SK-N-MC (cell line): ENCODE measurements at regions not wholly inside any gene's neighbourhood (a gene's known extent, or its start where the extent isn't known, plus 50 kb on each side); places are given as distances from the start of the nearest gene placed in this dataset.
A peak's percentile ranks its signal among the peaks of the same experiment; 100 is the strongest.

Experiments
- DNase-seq: peaks from one replicate; pipeline ENCODE4 v3.0.0-alpha.2; 2011; ENCODE audit warnings: low read depth, low spot score
- H3K27ac ChIP-seq: fragments of 200-600 bp; sonication (generic); 2 replicates; pipeline ENCODE4 v1.5.1; 2016; ENCODE audit warnings: mixed run types
- H3K36me3 ChIP-seq: fragments of 200-600 bp; sonication (generic); 2 replicates; pipeline ENCODE4 v1.6.1; 2017; ENCODE audit warnings: antibody characterized with exemption, low read length, mixed read lengths; ENCODE audit not compliant: insufficient read depth
- H3K4me3 ChIP-seq: fragments of 200-600 bp; sonication (generic); 2 replicates; pipeline ENCODE4 v1.5.1; 2016
- H3K9ac ChIP-seq: fragments of 200-600 bp; sonication (generic); 2 replicates; pipeline ENCODE4 v1.8.0; 2017; ENCODE audit warnings: mixed run types, mixed read lengths; ENCODE audit not compliant: insufficient read length
- H3K9me3 ChIP-seq: fragments of 200-600 bp; sonication (generic); 2 replicates; pipeline ENCODE4 v1.6.1; 2017; ENCODE audit warnings: low read depth, mild to moderate bottlenecking, antibody characterized with exemption, low read length, moderate library complexity, mixed read lengths
- EZH2 ChIP-seq: fragments of 200-600 bp; sonication (generic); IDR thresholded peaks from one replicate; pipeline ENCODE4 v1.6.1; 2017; ENCODE audit warnings: antibody characterized with exemption
- FOXP2 ChIP-seq: optimal IDR thresholded peaks from 2 replicates; pipeline ENCODE3; 2011; ENCODE audit warnings: mild to moderate bottlenecking, moderate library complexity; ENCODE audit not compliant: insufficient read depth; ENCODE audit errors: extremely low read length, control extremely low read depth
- POLR2AphosphoS5 ChIP-seq: IDR thresholded peaks from 2 replicates; pipeline ENCODE4 v1.6.1; 2012; ENCODE audit warnings: mild to moderate bottlenecking, low read depth, low read length, borderline replicate concordance

DNA sequence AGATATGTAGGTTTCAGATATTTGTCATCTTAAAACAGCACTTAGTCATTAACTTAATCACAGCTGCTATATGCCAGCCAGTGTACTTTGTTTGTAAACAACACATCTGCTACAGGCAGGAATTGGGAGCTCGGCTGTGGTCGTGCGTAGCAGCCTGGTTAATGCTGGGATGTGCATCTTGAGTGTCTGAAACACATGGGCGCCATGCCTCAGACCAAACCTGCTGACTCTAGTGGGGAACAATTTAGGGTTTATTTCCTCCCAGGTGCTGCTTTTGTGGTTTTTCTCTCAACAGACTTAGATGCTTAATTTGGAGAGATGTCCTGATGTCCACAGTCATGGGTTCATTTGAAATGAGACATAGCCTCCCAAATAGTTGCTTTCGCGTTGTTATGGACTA, 238.5 kb upstream of the TMTC4 start:
- H3K9ac ChIP-seq, result no peak overlapping the region
- H3K36me3 ChIP-seq, result no peaks in the 10 kb centered on the region
- TF ChIP-seq POLR2AphosphoS5, result no peak
- DNase-seq, result no peak
- H3K9me3 ChIP-seq, result 0 out of 2 replicates have a peak, but pooled peaks cover 5% of the 10 kb centered on the region
- no peak overlapping the region for H3K4me3 ChIP-seq
- no peak overlapping the region for H3K27ac ChIP-seq

GRCh38 chr13:100904293-100904976, 229.8 kb upstream of the TMTC4 start:
- H3K36me3 ChIP-seq, result no peaks in the 10 kb centered on the region
- TF ChIP-seq EZH2 (no peak), FOXP2 (no peak), POLR2AphosphoS5 (no peak)
- H3K9me3 ChIP-seq, result no peaks in the 10 kb centered on the region
- H3K27ac ChIP-seq, result no peak overlapping the region
- no peak overlapping the region for H3K4me3 ChIP-seq
- DNase-seq, result no peak
- no peak overlapping the region for H3K9ac ChIP-seq

DNA sequence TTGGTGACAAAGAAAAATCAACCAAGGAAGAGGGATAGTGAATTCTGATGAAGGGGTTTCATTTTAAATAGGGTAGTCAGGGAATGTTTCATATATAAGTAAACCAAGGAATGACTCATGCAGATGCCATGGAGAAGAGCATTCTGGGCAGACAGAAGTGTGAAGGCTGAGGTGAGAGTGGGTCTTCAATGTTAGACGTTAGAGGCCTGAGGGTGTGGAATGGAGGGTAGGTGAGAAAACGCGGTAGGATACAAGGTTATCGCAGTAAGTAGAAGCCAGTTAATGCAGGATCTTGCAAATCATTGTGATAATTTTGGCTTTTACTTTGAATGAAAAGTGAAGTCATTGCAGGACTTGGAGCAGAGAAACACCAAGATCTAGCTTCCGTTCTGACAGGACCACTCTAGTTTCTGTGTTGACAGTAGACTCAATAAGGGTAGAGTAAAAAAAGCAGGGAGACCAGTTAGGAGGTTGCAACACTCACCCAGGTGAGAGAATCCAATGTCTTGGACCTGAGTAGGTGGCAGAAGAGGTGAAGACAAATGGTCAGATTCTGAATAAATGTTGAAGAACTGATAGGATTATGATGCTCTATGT, 225.2 kb upstream of the TMTC4 start:
- no peak overlapping the region for H3K4me3 ChIP-seq
- H3K9me3 ChIP-seq, result no peaks in the 10 kb centered on the region
- H3K36me3 ChIP-seq, result no peaks in the 10 kb centered on the region
- TF ChIP-seq EZH2 (no peak), POLR2AphosphoS5 (no peak), FOXP2 (no peak)
- no peak for DNase-seq
- no peak overlapping the region for H3K9ac ChIP-seq
- no peak overlapping the region for H3K27ac ChIP-seq

DNA sequence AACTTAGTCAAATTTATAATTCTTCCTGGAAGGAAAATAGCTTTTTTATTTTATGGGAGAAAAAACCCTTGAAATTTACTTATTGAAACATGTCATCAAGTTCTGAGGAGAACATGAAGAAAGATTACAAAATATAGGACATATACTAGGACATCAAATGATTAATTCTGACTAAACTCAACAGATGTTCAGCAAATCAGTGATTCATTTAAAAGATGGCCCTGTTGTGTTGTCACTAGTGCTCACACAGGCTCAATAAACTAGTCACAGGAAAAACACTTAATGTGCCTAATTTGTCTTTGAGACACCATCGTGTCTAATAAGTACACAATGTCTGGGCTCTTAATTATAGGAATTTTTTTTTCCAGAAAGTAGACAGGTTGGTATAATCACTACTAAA, 223.8 kb upstream of the TMTC4 start:
- no peak overlapping the region for H3K9ac ChIP-seq
- TF ChIP-seq EZH2 (no peak), FOXP2 (no peak), POLR2AphosphoS5 (no peak)
- H3K9me3 ChIP-seq, result no peaks in the 10 kb centered on the region
- no peak overlapping the region for H3K4me3 ChIP-seq
- no peak for DNase-seq
- no peaks in the 10 kb centered on the region for H3K36me3 ChIP-seq
- H3K27ac ChIP-seq, result no peak overlapping the region

- no peak for TF ChIP-seq EZH2
- TF ChIP-seq FOXP2, result no peak
- TF ChIP-seq POLR2AphosphoS5, result no peak
- no peak for DNase-seq
- no peak overlapping the region for H3K9ac ChIP-seq
- H3K9me3 ChIP-seq, result no peaks in the 10 kb centered on the region
- H3K27ac ChIP-seq, result no peak overlapping the region
- H3K4me3 ChIP-seq, result no peak overlapping the region
- H3K36me3 ChIP-seq, result no peaks in the 10 kb centered on the region
Measured at GRCh38 chr13:100895651-100896050, 221.1 kb upstream of the TMTC4 start.

DNA sequence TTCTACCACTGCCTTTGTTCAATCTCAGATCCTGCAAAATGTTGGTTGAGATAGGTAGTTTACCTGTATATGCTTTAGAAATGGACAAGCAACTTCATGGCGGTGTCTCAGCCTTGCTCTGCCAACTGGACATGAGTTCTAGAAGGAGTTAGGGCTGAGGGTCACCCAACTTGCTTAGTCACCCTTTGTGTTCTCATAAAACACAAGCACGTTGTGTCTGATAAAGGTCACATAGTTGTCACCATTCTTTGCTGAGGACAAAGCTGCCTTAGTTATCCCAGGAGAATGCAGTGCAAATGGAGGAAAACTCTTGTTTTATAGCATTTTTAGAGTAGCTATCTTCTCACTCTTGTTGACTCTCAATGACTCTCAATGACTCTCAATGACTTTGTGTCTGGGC, 218.4 kb upstream of the TMTC4 start:
- H3K27ac ChIP-seq, result no peak overlapping the region
- TF ChIP-seq POLR2AphosphoS5 (no peak), FOXP2 (no peak), EZH2 (no peak)
- no peaks in the 10 kb centered on the region for H3K9me3 ChIP-seq
- DNase-seq, result no peak
- no peak overlapping the region for H3K9ac ChIP-seq
- H3K36me3 ChIP-seq, result no peaks in the 10 kb centered on the region
- H3K4me3 ChIP-seq, result no peak overlapping the region

DNA sequence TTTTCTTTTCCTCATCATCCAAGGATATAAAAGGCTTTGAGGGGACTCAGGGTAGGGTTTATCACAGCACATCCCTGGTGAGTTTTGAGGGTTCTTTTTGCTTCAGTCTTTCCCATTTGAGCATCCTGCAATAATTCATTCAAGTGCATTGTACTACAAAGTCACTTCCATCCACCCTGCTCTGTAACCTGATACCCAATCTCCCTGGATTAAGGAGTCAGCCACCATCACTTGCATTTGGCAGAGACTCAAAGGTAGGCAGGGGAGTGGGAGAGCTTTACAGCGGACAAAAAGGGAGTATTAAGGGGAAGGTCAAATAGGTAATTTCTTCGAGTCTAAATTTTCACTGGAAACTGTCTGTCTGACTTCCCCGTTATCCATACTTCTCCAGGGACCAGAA, 216.1 kb upstream of the TMTC4 start:
- no peak overlapping the region for H3K9ac ChIP-seq
- no peak overlapping the region for H3K4me3 ChIP-seq
- DNase-seq, result no peak
- no peaks in the 10 kb centered on the region for H3K9me3 ChIP-seq
- H3K27ac ChIP-seq, result no peak overlapping the region
- no peaks in the 10 kb centered on the region for H3K36me3 ChIP-seq
- TF ChIP-seq EZH2 (no peak), FOXP2 (no peak), POLR2AphosphoS5 (no peak)

DNA sequence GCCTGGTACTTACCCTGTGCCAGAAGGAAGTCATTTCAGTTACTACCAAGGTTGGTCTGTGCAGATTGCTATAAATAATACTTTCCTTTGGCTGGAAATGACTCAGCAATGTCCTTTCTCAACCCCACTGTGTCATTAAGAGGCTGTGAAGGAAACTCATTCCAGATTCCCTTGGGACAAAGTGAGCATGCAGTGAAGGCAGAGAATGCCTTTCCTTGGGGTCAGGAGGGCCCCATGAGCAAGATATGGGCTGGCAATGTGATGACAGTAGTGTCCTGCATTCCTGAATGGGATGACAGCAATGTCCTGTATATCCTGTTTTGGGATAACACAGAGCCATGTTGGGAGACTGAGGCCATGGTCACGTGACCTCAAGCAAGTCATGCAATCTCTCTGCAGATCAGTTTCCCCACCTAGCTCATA, 213.1 kb upstream of the TMTC4 start:
- no peaks in the 10 kb centered on the region for H3K36me3 ChIP-seq
- TF ChIP-seq EZH2, result no peak
- no peak for TF ChIP-seq FOXP2
- TF ChIP-seq POLR2AphosphoS5, result no peak
- no peaks in the 10 kb centered on the region for H3K9me3 ChIP-seq
- DNase-seq, result peak; percentile 1
- no peak overlapping the region for H3K9ac ChIP-seq
- H3K4me3 ChIP-seq, result no peak overlapping the region
- no peak overlapping the region for H3K27ac ChIP-seq

DNA sequence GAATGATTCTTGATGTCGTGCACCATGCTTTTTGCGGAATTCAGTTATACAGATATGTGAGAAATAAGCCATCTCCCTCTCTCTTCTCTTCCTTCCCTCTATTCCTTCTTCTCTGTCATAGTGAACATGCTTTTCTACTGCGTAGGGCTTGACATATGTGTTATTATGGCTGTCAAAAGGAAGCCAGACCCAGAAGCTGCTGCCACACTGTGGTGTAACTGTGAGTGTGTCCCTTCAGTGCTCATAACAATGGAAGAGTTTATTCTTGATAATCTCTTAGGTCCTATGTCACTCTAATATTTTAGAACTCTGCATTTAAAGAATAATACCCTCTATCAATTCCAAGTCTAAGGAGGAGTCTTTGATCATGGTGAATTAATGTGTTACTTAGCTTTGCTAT, 208.9 kb upstream of the TMTC4 start:
- Histone ChIP-seq H3K36me3 (no peaks in the 10 kb centered on the region), H3K9me3 (no peaks in the 10 kb centered on the region), H3K4me3 (no peak overlapping the region), H3K9ac (no peak overlapping the region), H3K27ac (no peak overlapping the region)
- TF ChIP-seq FOXP2 (no peak), EZH2 (no peak), POLR2AphosphoS5 (no peak)
- no peak for DNase-seq
